HG03066 (cell line): ENCODE measurements at regions not wholly inside any gene's neighbourhood (a gene's known extent, or its start where the extent isn't known, plus 50 kb on each side); places are given as distances from the start of the nearest gene placed in this dataset.

Experiments used
- ATAC-seq: cut with Tn5 transposase; IDR thresholded peaks from one replicate; pipeline ENCODE4 v1.9.1; 2021; ENCODE audit warnings: low read depth; ENCODE audit not compliant: unreplicated experiment

GRCh38 chr2:51681854-51682253 lies 649.9 kb upstream of the NRXN1 start:
- ATAC-seq: no peak

- no peak for ATAC-seq
Observed at GRCh38 chr2:51673628-51674027, 641.7 kb upstream of the NRXN1 start.

GRCh38 chr2:51667679-51668078 lies 635.7 kb upstream of the NRXN1 start:
- ATAC-seq: no peak

GRCh38 chr2:51662187-51662586 lies 630.3 kb upstream of the NRXN1 start:
- ATAC-seq: no peak

- ATAC-seq: no peak
Observed at GRCh38 chr2:51657849-51658248, 625.9 kb upstream of the NRXN1 start.

- no peak for ATAC-seq
Observed at GRCh38 chr2:51650769-51651168, 618.8 kb upstream of the NRXN1 start.

- ATAC-seq: no peak
Observed at GRCh38 chr2:51649366-51649765, 617.4 kb upstream of the NRXN1 start.

GRCh38 chr2:51638811-51639210 lies 606.9 kb upstream of the NRXN1 start:
- ATAC-seq: no peak

GRCh38 chr2:51633073-51633472 lies 601.1 kb upstream of the NRXN1 start:
- ATAC-seq: no peak

GRCh38 chr2:51629406-51629805 lies 597.5 kb upstream of the NRXN1 start:
- ATAC-seq: no peak

- ATAC-seq: no peak
Observed at GRCh38 chr2:51628917-51629316, 597.0 kb upstream of the NRXN1 start.

- ATAC-seq: no peak
Observed at GRCh38 chr2:51624995-51625394, 593.1 kb upstream of the NRXN1 start.

GRCh38 chr2:51620796-51621195 lies 588.9 kb upstream of the NRXN1 start:
- ATAC-seq: no peak

- no peak for ATAC-seq
Observed at GRCh38 chr2:51619961-51620360, 588.0 kb upstream of the NRXN1 start.

- no peak for ATAC-seq
Observed at GRCh38 chr2:51612387-51612786, 580.5 kb upstream of the NRXN1 start.

GRCh38 chr2:51601706-51602105 lies 569.8 kb upstream of the NRXN1 start:
- no peak for ATAC-seq

- ATAC-seq: no peak
Observed at GRCh38 chr2:51597086-51597485, 565.2 kb upstream of the NRXN1 start.

GRCh38 chr2:51595836-51596235 lies 563.9 kb upstream of the NRXN1 start:
- ATAC-seq: no peak

- ATAC-seq: no peak
Observed at GRCh38 chr2:51581636-51582267, 549.8 kb upstream of the NRXN1 start.

- ATAC-seq: no peak
Observed at GRCh38 chr2:51579412-51579811, 547.5 kb upstream of the NRXN1 start.

- no peak for ATAC-seq
Observed at GRCh38 chr2:51575181-51575580, 543.2 kb upstream of the NRXN1 start.

- no peak for ATAC-seq
Observed at GRCh38 chr2:51559026-51559425, 527.1 kb upstream of the NRXN1 start.

- ATAC-seq: no peak
Observed at GRCh38 chr2:51553476-51553875, 521.5 kb upstream of the NRXN1 start.
